ENCODE measurements at regions not wholly inside any gene's neighbourhood (a gene's known extent, or its start where the extent isn't known, plus 50 kb on each side); places are given as distances from the start of the nearest gene placed in this dataset.

GRCh38 chr1:82391712-82392111 is 591.0 kb downstream of the ADGRL2 start:
- no peak overlapping the region for H3K4me2 ChIP-seq (ENCODE audit: low read length)
- H3K9me3 ChIP-seq (ENCODE audit: control insufficient read depth, low read length) = no peaks in the 10 kb centered on the region
- no peak overlapping the region for H3K9ac ChIP-seq
- H3K4me1 ChIP-seq = no peaks in the 10 kb centered on the region
- no peaks in the 10 kb centered on the region for H3K36me3 ChIP-seq (ENCODE audit: control insufficient read depth, insufficient read depth, low read length)
- no peaks in the 10 kb centered on the region for H3K27me3 ChIP-seq (ENCODE audit: control insufficient read depth, insufficient read depth, low read length)
- no peak overlapping the region for H3K27ac ChIP-seq
- H3K4me3 ChIP-seq (ENCODE audit: low read depth, low read length) = no peak overlapping the region
- H3K79me2 ChIP-seq = no peaks in the 10 kb centered on the region
- no peak for TF ChIP-seq CTCF (IDR thresholded peaks at IDR 0.05)
- H2AFZ ChIP-seq = no peak overlapping the region

- no peak overlapping the region for H3K27ac ChIP-seq
- no peak overlapping the region for H3K4me2 ChIP-seq (ENCODE audit: low read length)
- TF ChIP-seq CTCF (IDR thresholded peaks at IDR 0.05) = no peak
- no peak overlapping the region for H3K9ac ChIP-seq
- H3K4me1 ChIP-seq = peaks cover 4% of the 10 kb centered on the region
- no peak overlapping the region for H2AFZ ChIP-seq
- H3K27me3 ChIP-seq (ENCODE audit: control insufficient read depth, insufficient read depth, low read length) = no peaks in the 10 kb centered on the region
- H3K36me3 ChIP-seq (ENCODE audit: control insufficient read depth, insufficient read depth, low read length) = no peaks in the 10 kb centered on the region
- no peak overlapping the region for H3K4me3 ChIP-seq (ENCODE audit: low read depth, low read length)
- no peaks in the 10 kb centered on the region for H3K79me2 ChIP-seq
- H3K9me3 ChIP-seq (ENCODE audit: control insufficient read depth, low read length) = no peaks in the 10 kb centered on the region
Measured at GRCh38 chr1:82390627-82391026, 589.9 kb downstream of the ADGRL2 start.

- Histone ChIP-seq H3K27me3 (ENCODE audit: control insufficient read depth, insufficient read depth, low read length) (no peaks in the 10 kb centered on the region), H3K9me3 (ENCODE audit: control insufficient read depth, low read length) (no peaks in the 10 kb centered on the region), H3K36me3 (ENCODE audit: control insufficient read depth, insufficient read depth, low read length) (no peaks in the 10 kb centered on the region), H2AFZ (no peak overlapping the region), H3K9ac (no peak overlapping the region), H3K4me3 (ENCODE audit: low read depth, low read length) (no peak overlapping the region), H3K79me2 (no peaks in the 10 kb centered on the region), H3K4me2 (ENCODE audit: low read length) (no peak overlapping the region), H3K27ac (no peak overlapping the region), H3K4me1 (peaks cover 4% of the 10 kb centered on the region)
- TF ChIP-seq CTCF (IDR thresholded peaks at IDR 0.05) = no peak
Measured at GRCh38 chr1:82388679-82389078, 587.9 kb downstream of the ADGRL2 start.

GRCh38 chr1:82387012-82387366 is 586.3 kb downstream of the ADGRL2 start:
- Histone ChIP-seq H3K36me3 (ENCODE audit: control insufficient read depth, insufficient read depth, low read length) (no peaks in the 10 kb centered on the region), H3K4me1 (peaks cover 4% of the 10 kb centered on the region), H2AFZ (no peak overlapping the region), H3K9me3 (ENCODE audit: control insufficient read depth, low read length) (no peaks in the 10 kb centered on the region), H3K27me3 (ENCODE audit: control insufficient read depth, insufficient read depth, low read length) (no peaks in the 10 kb centered on the region), H3K9ac (no peak overlapping the region), H3K79me2 (no peaks in the 10 kb centered on the region), H3K4me2 (ENCODE audit: low read length) (no peak overlapping the region), H3K27ac (no peak overlapping the region), H3K4me3 (ENCODE audit: low read depth, low read length) (no peak overlapping the region)
- TF ChIP-seq CTCF (IDR thresholded peaks at IDR 0.05) = no peak

GRCh38 chr1:82386365-82387011 is 585.8 kb downstream of the ADGRL2 start:
- Histone ChIP-seq H3K4me3 (ENCODE audit: low read depth, low read length) (no peak overlapping the region), H3K79me2 (no peaks in the 10 kb centered on the region), H3K27me3 (ENCODE audit: control insufficient read depth, insufficient read depth, low read length) (no peaks in the 10 kb centered on the region), H3K4me2 (ENCODE audit: low read length) (no peak overlapping the region), H3K9me3 (ENCODE audit: control insufficient read depth, low read length) (no peaks in the 10 kb centered on the region), H3K4me1 (peaks cover 4% of the 10 kb centered on the region), H3K9ac (no peak overlapping the region), H3K27ac (no peak overlapping the region), H2AFZ (no peak overlapping the region), H3K36me3 (ENCODE audit: control insufficient read depth, insufficient read depth, low read length) (no peaks in the 10 kb centered on the region)
- TF ChIP-seq CTCF (IDR thresholded peaks at IDR 0.05) = no peak

All from parathyroid adenoma (tissue), 2 donors.